GM12878 (cell line): ENCODE measurements at regions not wholly inside any gene's neighbourhood (a gene's known extent, or its start where the extent isn't known, plus 50 kb on each side); places are given as distances from the start of the nearest gene placed in this dataset.

ENCODE experiments used
- ATAC-seq: fragments of 200-7000 bp; cut with Tn5 transposase; 3 replicates; pipeline ENCODE4 v1.9.1; 2020; ENCODE audit warnings: mild to moderate bottlenecking, moderate library complexity
- BruUV-seq: library from RNA; stranded (reverse); fragments of 400-500 nt; replicated peaks from 2 replicates; lab custom pipeline; 2021; lab: Mats Ljungman, UMichigan
- CTCF ChIA-PET: fragments of 300-600 bp; sonication (Branson Sonifier 250); formaldehyde crosslinking; extraction: SDS; loops from one replicate; lab custom pipeline; 2021; ENCODE audit warnings: inconsistent platforms; lab: Yijun Ruan, JAX
- POLR2A ChIA-PET: fragments of 350-600 bp; formaldehyde crosslinking; extraction: SDS; loops from one replicate; lab custom pipeline; 2021; ENCODE audit warnings: inconsistent platforms; lab: Charles Lee
- RAD21 ChIA-PET: fragments of 300-600 bp; sonication (Branson Sonifier 250); formaldehyde crosslinking; loops from one replicate; lab custom pipeline; 2023; ENCODE audit warnings: antibody characterized with exemption; ENCODE audit not compliant: unreplicated experiment; lab: Charles Lee
- SMC1A ChIA-PET: fragments of 300-600 bp; sonication (Branson Sonifier 250); formaldehyde crosslinking; loops from one replicate; lab custom pipeline; 2023; ENCODE audit not compliant: unreplicated experiment, uncharacterized antibody; lab: Charles Lee
- DNase-seq: peaks from one replicate; pipeline ENCODE4 v3.0.0-alpha.2; 2011; ENCODE audit warnings: low read depth, low spot score
- FAIRE-seq: peaks from 3 replicates; lab custom pipeline; 2011; peaks lifted over from hg19 to GRCh38; lab: Jason Lieb, UNC
- H2AFZ ChIP-seq: 2 replicates; pipeline ENCODE4 v1.6.0; 2011; ENCODE audit warnings: low read depth, low read length, control low read depth; ENCODE audit not compliant: control insufficient read depth
- H3K27ac ChIP-seq: 2 replicates; pipeline ENCODE4 v1.5.1; 2011; ENCODE audit warnings: control low read depth; ENCODE audit not compliant: control insufficient read depth, insufficient read depth
- H3K27me3 ChIP-seq, 2 experiments: replicated peaks in 1 of 2; 2 replicates each; pipeline versions ENCODE4 v1.6.0 to v1.6.1; 2011; ENCODE audit warnings: low read length in 1 of 2; ENCODE audit not compliant: control insufficient read depth in 2 of 2, insufficient read depth in 2 of 2
- H3K36me3 ChIP-seq, 2 experiments: 2 replicates each; pipeline ENCODE4 v1.5.1; 2011; ENCODE audit warnings: low read length in 1 of 2; ENCODE audit not compliant: control insufficient read depth in 2 of 2, insufficient read depth in 2 of 2
- H3K4me1 ChIP-seq: 2 replicates; pipeline ENCODE4 v1.6.1; 2011; ENCODE audit warnings: mild to moderate bottlenecking, low read length, moderate library complexity, mixed read lengths; ENCODE audit not compliant: control insufficient read depth, insufficient read depth
- H3K4me2 ChIP-seq: 2 replicates; pipeline ENCODE4 v1.6.0; 2011; ENCODE audit warnings: control low read depth; ENCODE audit not compliant: control insufficient read depth, insufficient read depth
- H3K4me3 ChIP-seq: fragments of 200-600 bp; sonication (generic); 2 replicates; pipeline ENCODE4 v1.5.1; 2016
- H3K79me2 ChIP-seq: 2 replicates; pipeline ENCODE4 v1.6.0; 2011; ENCODE audit warnings: low read length; ENCODE audit not compliant: control insufficient read depth, insufficient read depth
- H3K9ac ChIP-seq: 2 replicates; pipeline ENCODE4 v1.8.0; 2011; ENCODE audit warnings: low read length, control low read depth, mixed read lengths; ENCODE audit not compliant: control insufficient read depth, insufficient read depth
- H3K9me3 ChIP-seq: replicated peaks from 3 replicates; pipeline ENCODE4 v1.5.1; 2011; ENCODE audit warnings: mild to moderate bottlenecking, low read length; ENCODE audit not compliant: control insufficient read depth, insufficient read depth
- H4K20me1 ChIP-seq: 2 replicates; pipeline ENCODE4 v1.6.0; 2011; ENCODE audit not compliant: control insufficient read depth, insufficient read depth
- ATF7 ChIP-seq: fragments of 450-650 bp; IDR thresholded peaks from 2 replicates; pipeline ENCODE4 v1.6.1; 2016; ENCODE audit warnings: low read depth, mild to moderate bottlenecking
- CHD2 ChIP-seq: IDR thresholded peaks from 2 replicates; pipeline ENCODE4 v1.6.1; 2011; ENCODE audit warnings: low read depth, low read length, improper control_type of control experiment, borderline replicate concordance
- E2F4 ChIP-seq: IDR thresholded peaks from 2 replicates; pipeline ENCODE4 v1.6.1; 2012; ENCODE audit warnings: low read depth, low read length, improper control_type of control experiment
- E4F1 ChIP-seq: fragments of 450-650 bp; IDR thresholded peaks from 2 replicates; pipeline ENCODE4 v1.6.1; 2018; ENCODE audit warnings: borderline replicate concordance, mild to moderate bottlenecking; ENCODE audit not compliant: partially characterized antibody
- ELK1 ChIP-seq: IDR thresholded peaks from 2 replicates; pipeline ENCODE4 v1.6.1; 2012; ENCODE audit warnings: low read depth, low read length, improper control_type of control experiment
- FOXM1 ChIP-seq: IDR thresholded peaks from 2 replicates; pipeline ENCODE4 v1.6.1; 2012; ENCODE audit warnings: low read depth, mild to moderate bottlenecking, inconsistent platforms, low read length, moderate library complexity
- GATAD2B ChIP-seq: fragments of 450-650 bp; conservative IDR thresholded peaks from 2 replicates; pipeline ENCODE4 v1.6.1; 2017; ENCODE audit warnings: low read depth, mild to moderate bottlenecking, moderate library complexity
- MYB ChIP-seq: fragments of 150-350 bp; IDR thresholded peaks from 2 replicates; pipeline ENCODE4 v1.6.1; 2014; ENCODE audit warnings: mild to moderate bottlenecking, low read depth, low read length, borderline replicate concordance
- NFXL1 ChIP-seq: fragments of 450-650 bp; IDR thresholded peaks from 2 replicates; pipeline ENCODE4 v1.6.1; 2017; ENCODE audit warnings: antibody characterized with exemption, mild to moderate bottlenecking, borderline replicate concordance
- NR2C1 ChIP-seq: fragments of 450-650 bp; IDR thresholded peaks from 2 replicates; pipeline ENCODE4 v1.6.1; 2017; ENCODE audit warnings: antibody characterized with exemption, mild to moderate bottlenecking, moderate library complexity
- NR2C2 ChIP-seq: IDR thresholded peaks from 2 replicates; pipeline ENCODE4 v1.6.1; 2011; ENCODE audit warnings: borderline replicate concordance, low read depth; ENCODE audit not compliant: control insufficient read depth, insufficient read length
- RELA ChIP-seq: fragments of 450-650 bp; IDR thresholded peaks from 2 replicates; pipeline ENCODE4 v1.8.0; 2014; ENCODE audit warnings: borderline replicate concordance; ENCODE audit not compliant: partially characterized antibody
- SIX5 ChIP-seq: IDR thresholded peaks from 2 replicates; pipeline ENCODE4 v1.6.1; 2011; ENCODE audit warnings: mild to moderate bottlenecking, low read depth, low read length, moderate library complexity; ENCODE audit not compliant: severe bottlenecking
- SREBF2 ChIP-seq: IDR thresholded peaks from 2 replicates; pipeline ENCODE4 v1.6.1; 2012; ENCODE audit warnings: mild to moderate bottlenecking, low read length
- ZNF687 ChIP-seq: fragments of 450-650 bp; IDR thresholded peaks from 2 replicates; pipeline ENCODE4 v1.6.1; 2017; ENCODE audit warnings: mild to moderate bottlenecking, moderate library complexity
- WGBS: methylation state at CpG from one replicate; pipeline ENCODE4 v1.1.6; 2016; ENCODE audit warnings: low lambda C conversion rate; ENCODE audit not compliant: insufficient replicate concordance, insufficient coverage; ENCODE audit errors: missing lambda C conversion rate; 5-methylcytosine and 5-hydroxymethylcytosine counted together
- in situ Hi-C: fragments of 300-500 bp; cut with MboI; formaldehyde crosslinking; loops from 9 replicates; pipeline ENCODE4 v1.14.3; 2018; ENCODE audit warnings: mixed read lengths
- intact Hi-C: fragments of 100-400 bp; cut with micrococcal nuclease; formaldehyde crosslinking; loops from one replicate; pipeline ENCODE4 v1.14.2; 2022; ENCODE audit not compliant: unreplicated experiment

- no peak overlapping the region for H3K27ac ChIP-seq
- in situ Hi-C loops: no loop called here
- 18% methylated on average over 4 of the region's 4 CpGs for WGBS
- SMC1A ChIA-PET: no interaction called here
- no peak overlapping the region for H3K4me2 ChIP-seq
- FAIRE-seq: no peak
- no TSS peak for BruUV-seq
- H3K27me3 ChIP-seq: no peaks in the 10 kb centered on the region
- CTCF ChIA-PET: no interaction called here
- H3K36me3 ChIP-seq: no peaks in the 10 kb centered on the region
- RAD21 ChIA-PET: no interaction called here
- no peaks in the 10 kb centered on the region for H4K20me1 ChIP-seq
- POLR2A ChIA-PET: no interaction called here
- H3K4me3 ChIP-seq: no peak overlapping the region
- no peaks in the 10 kb centered on the region; the same call in 2 of the 3 replicates for H3K9me3 ChIP-seq
- no peak for ATAC-seq
- intact Hi-C loops: no loop called here
- no peaks in the 10 kb centered on the region for H3K4me1 ChIP-seq
- DNase-seq: no peak
- no peak overlapping the region for H3K9ac ChIP-seq
- H2AFZ ChIP-seq: no peak overlapping the region
- H3K79me2 ChIP-seq: no peaks in the 10 kb centered on the region
- TF ChIP-seq SIX5: no peak
- no peak for TF ChIP-seq RELA
- TF ChIP-seq NR2C2: no peak
- TF ChIP-seq ATF7: no peak
- TF ChIP-seq MYB: no peak
- TF ChIP-seq ELK1: no peak
- TF ChIP-seq NFXL1: no peak
- TF ChIP-seq E2F4: no peak
- no peak for TF ChIP-seq GATAD2B
- TF ChIP-seq FOXM1: no peak
- TF ChIP-seq ZNF687: no peak
- TF ChIP-seq SREBF2: no peak
- no peak for TF ChIP-seq CHD2
- TF ChIP-seq E4F1: no peak
- no peak for TF ChIP-seq NR2C1
These were observed 451.4 kb upstream of the ATP10A start for GRCh38 chr15:26314577-26314976.
